ENCODE measurements at regions not wholly inside any gene's neighbourhood (a gene's known extent, or its start where the extent isn't known, plus 50 kb on each side); places are given as distances from the start of the nearest gene placed in this dataset.

GRCh38 chr3:31288224-31288623 is 244.5 kb upstream of the STT3B start:
- Histone ChIP-seq H3K27ac (peak overlapping the region; percentile 41 to 80; a peak in 5 of 6 replicates), H3K9me3 (no peaks in the 10 kb centered on the region), H3K4me3 (no peak overlapping the region), H3K4me2 (peak overlapping the region; percentile 47), H3K4me1 (peaks cover 31% of the 10 kb centered on the region)
- FAIRE-seq (no peak), ATAC-seq (peak; percentile 37 to 46; a peak in 5 of 6 replicates), DNase-seq (ENCODE audit: low read depth in 1 of 2, low spot score in 1 of 2) (no peak)
- CTCF ChIA-PET: interaction anchor here (0.8 kb wide), 1 partner anchor 89 kb away, joined by 3 read pairs; no protein-coding TSS in a partner anchor
- 69% methylated on average over 8 of the region's 9 CpGs for WGBS (ENCODE audit: missing lambda C conversion rate)
- POLR2A ChIA-PET: interaction anchor here (1.2 to 1.5 kb wide), 2 partner anchors 243 to 245 kb away, joined by 8 to 10 read pairs; partner anchors contain the start of gene STT3B
- TF ChIP-seq EHF (CRISPR knock-in tag; IDR thresholded peaks at IDR 0.05) (no peak), FOSL2 (IDR thresholded peaks at IDR 0.05) (no peak), FOSL2 (CRISPR knock-in tag; IDR thresholded peaks at IDR 0.05) (no peak), ZSCAN20 (CRISPR knock-in tag; IDR thresholded peaks at IDR 0.05) (no peak), CHD2 (IDR thresholded peaks at IDR 0.05; ENCODE audit: low read length, partially characterized antibody) (no peak), ESRRA (IDR thresholded peaks at IDR 0.05; ENCODE audit: borderline replicate concordance, low read length) (no peak), ZFP36 (IDR thresholded peaks at IDR 0.05; ENCODE audit: borderline replicate concordance, partially characterized antibody) (no peak), HOXB5 (CRISPR knock-in tag; IDR thresholded peaks at IDR 0.05) (no peak), ZNF302 (CRISPR knock-in tag; IDR thresholded peaks at IDR 0.05) (no peak), NFE2L2 (conservative IDR thresholded peaks at IDR 0.05; ENCODE audit: low read length) (no peak), FOXS1 (CRISPR knock-in tag; IDR thresholded peaks at IDR 0.05) (no peak), NR3C1 (IDR thresholded peaks at IDR 0.05) (no peak), POLR2AphosphoS2 (conservative IDR thresholded peaks at IDR 0.05; ENCODE audit: low read length) (no peak), BHLHE40 (IDR thresholded peaks at IDR 0.05; ENCODE audit: low read depth, low read length) (no peak), CTCF (IDR thresholded peaks at IDR 0.05) (no peak), MAFK (IDR thresholded peaks at IDR 0.05; ENCODE audit: partially characterized antibody) (no peak), HMGXB4 (CRISPR knock-in tag; IDR thresholded peaks at IDR 0.05; ENCODE audit: borderline replicate concordance) (no peak), TP53 (CRISPR knock-in tag; IDR thresholded peaks at IDR 0.05) (no peak), SMC3 (IDR thresholded peaks at IDR 0.05) (no peak)
- TF ChIP-seq, protein P1, sequence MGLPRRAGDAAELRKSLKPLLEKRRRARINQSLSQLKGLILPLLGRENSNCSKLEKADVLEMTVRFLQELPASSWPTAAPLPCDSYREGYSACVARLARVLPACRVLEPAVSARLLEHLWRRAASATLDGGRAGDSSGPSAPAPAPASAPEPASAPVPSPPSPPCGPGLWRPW (IDR thresholded peaks at IDR 0.05): no peak

- Histone ChIP-seq H3K9me3 (no peaks in the 10 kb centered on the region), H3K27ac (peak overlapping the region; percentile 42 to 80; a peak in 5 of 6 replicates), H3K4me2 (peak overlapping the region; percentile 47), H3K4me3 (no peak overlapping the region), H3K4me1 (peaks cover 31% of the 10 kb centered on the region)
- POLR2A ChIA-PET: interaction anchor here (1.2 to 1.5 kb wide), 2 partner anchors 242 to 244 kb away, joined by 8 to 10 read pairs; partner anchors contain the start of gene STT3B
- FAIRE-seq (peak; percentile 85), DNase-seq (ENCODE audit: low read depth in 1 of 2, low spot score in 1 of 2) (peak; percentile 44 to 91), ATAC-seq (peak; percentile 96)
- CTCF ChIA-PET: interaction anchor here (0.8 to 0.9 kb wide), 2 partner anchors 88 to 244 kb away, joined by 3 to 4 read pairs; partner anchors contain the start of gene STT3B
- TF ChIP-seq SMC3 (IDR thresholded peaks at IDR 0.05) (peak; percentile 22; the same call in 1 of the 3 replicates), RFX5 (IDR thresholded peaks at IDR 0.05) (no peak), GATA3 (IDR thresholded peaks at IDR 0.05; ENCODE audit: borderline replicate concordance) (peak; percentile 70), BCL3 (IDR thresholded peaks at IDR 0.05) (0 out of 3 replicates have a peak, but pooled peaks have one; percentile 32), JUN (IDR thresholded peaks at IDR 0.05) (peak; percentile 66 to 76; a peak in 3 of 5 replicates), FOSL2 (IDR thresholded peaks at IDR 0.05) (0 out of 2 replicates have a peak, but pooled peaks have one; percentile 21), FOSL2 (CRISPR knock-in tag; IDR thresholded peaks at IDR 0.05) (peak; percentile 60), EP300 (IDR thresholded peaks at IDR 0.05) (peak; percentile 34 to 75; a peak in 3 of 5 replicates), RAD21 (conservative IDR thresholded peaks at IDR 0.05 in 1 of 2, IDR thresholded peaks at IDR 0.05 in 1 of 2) (peak in 1 of 2 experiments; percentile 58; a peak in 3 of 5 replicates), ATOH8 (CRISPR knock-in tag; IDR thresholded peaks at IDR 0.05; ENCODE audit: low read depth) (no peak), JUNB (IDR thresholded peaks at IDR 0.05) (peak; percentile 54)
- WGBS (ENCODE audit: missing lambda C conversion rate): 6% methylated on average over 8 of the region's 8 CpGs
Observed at GRCh38 chr3:31288641-31289100, 244.1 kb upstream of the STT3B start.

Measured in A549 (cell line).